ENCODE measurements at regions not wholly inside any gene's neighbourhood (a gene's known extent, or its start where the extent isn't known, plus 50 kb on each side); places are given as distances from the start of the nearest gene placed in this dataset.

GRCh38 chr3:161557445-161558150 lies 61.0 kb downstream of the OTOL1 start:
- TF ChIP-seq CTCF (conservative IDR thresholded peaks at IDR 0.05; ENCODE audit: low read length) (no peak), EZH2phosphoT487 (IDR thresholded peaks at IDR 0.05; ENCODE audit: borderline replicate concordance) (no peak)

Data from Loucy (cell line).